ENCODE measurements at regions not wholly inside any gene's neighbourhood (a gene's known extent, or its start where the extent isn't known, plus 50 kb on each side); places are given as distances from the start of the nearest gene placed in this dataset.
"Not testable (repeated sequence)": the region's sequence is repeated elsewhere in the genome, so short reads cannot be mapped to it uniquely, and the experiment has no call there.

GRCh38 chr13:109990296-109990695 is 203.9 kb upstream of the IRS2 start:
- intact Hi-C loops (cut with DNase I): no loop called here
- no peak for DNase-seq

- no peak for DNase-seq
- intact Hi-C loops (cut with DNase I): no loop called here
Measured at GRCh38 chr13:109989686-109990085, 203.3 kb upstream of the IRS2 start.

- DNase-seq: no peak
- intact Hi-C loops (cut with DNase I): no loop called here
Measured at GRCh38 chr13:109989155-109989554, 202.8 kb upstream of the IRS2 start.

- DNase-seq: no peak
- intact Hi-C loops (cut with DNase I): no loop called here
Measured at GRCh38 chr13:109986851-109987250, 200.5 kb upstream of the IRS2 start.

- DNase-seq: no peak
- intact Hi-C loops (cut with DNase I): no loop called here
Measured at GRCh38 chr13:109985871-109986450, 199.6 kb upstream of the IRS2 start.

- intact Hi-C loops (cut with DNase I): no loop called here
- no peak for DNase-seq
Measured at GRCh38 chr13:109983447-109983846, 197.1 kb upstream of the IRS2 start.

GRCh38 chr13:109981000-109981399 is 194.6 kb upstream of the IRS2 start:
- intact Hi-C loops (cut with DNase I): no loop called here
- DNase-seq: no peak

- intact Hi-C loops (cut with DNase I); DNase-seq: not testable (repeated sequence)
Measured at GRCh38 chr13:109979676-109980075, 193.3 kb upstream of the IRS2 start.

GRCh38 chr13:109979228-109979627 is 192.8 kb upstream of the IRS2 start:
- DNase-seq: peak in 1 of 42 donors; percentile 27
- intact Hi-C loops (cut with DNase I): no loop called here

GRCh38 chr13:109977212-109977968 is 191.0 kb upstream of the IRS2 start:
- intact Hi-C loops (cut with DNase I): no loop called here
- no peak for DNase-seq

- intact Hi-C loops (cut with DNase I): no loop called here
Measured at GRCh38 chr13:109976206-109976997, 190.0 kb upstream of the IRS2 start.

GRCh38 chr13:109974354-109974753 is 188.0 kb upstream of the IRS2 start:
- intact Hi-C loops (cut with DNase I): no loop called here
- peak in 1 of 42 donors; percentile 31 for DNase-seq

More at GRCh38 chr13:109976206-109976997, 190.0 kb upstream of the IRS2 start:
- DNase-seq: no peak

GRCh38 chr13:109973279-109973678 is 186.9 kb upstream of the IRS2 start:
- intact Hi-C loops (cut with DNase I): no loop called here
- DNase-seq: no peak

GRCh38 chr13:109971456-109972090 is 185.2 kb upstream of the IRS2 start:
- no peak for DNase-seq
- intact Hi-C loops (cut with DNase I): no loop called here

GRCh38 chr13:109971006-109971405 is 184.6 kb upstream of the IRS2 start:
- intact Hi-C loops (cut with DNase I): no loop called here
- DNase-seq: no peak

GRCh38 chr13:109968876-109969577 is 182.6 kb upstream of the IRS2 start:
- no peak for DNase-seq
- intact Hi-C loops (cut with DNase I): no loop called here

- intact Hi-C loops (cut with DNase I): no loop called here
- no peak for DNase-seq
Measured at GRCh38 chr13:109963960-109964563, 177.7 kb upstream of the IRS2 start.

GRCh38 chr13:109963384-109963783 is 177.0 kb upstream of the IRS2 start:
- intact Hi-C loops (cut with DNase I): no loop called here
- DNase-seq: no peak

- intact Hi-C loops (cut with DNase I): no loop called here
- DNase-seq: no peak
Measured at GRCh38 chr13:109959903-109960302, 173.5 kb upstream of the IRS2 start.

Measured in head of caudate nucleus (tissue), 42 donors.